GM12892 (cell line): ENCODE measurements at regions not wholly inside any gene's neighbourhood (a gene's known extent, or its start where the extent isn't known, plus 50 kb on each side); places are given as distances from the start of the nearest gene placed in this dataset.

Experiments used
- DNase-seq: peaks from one replicate; pipeline ENCODE4 v3.0.0; 2011; ENCODE audit not compliant: insufficient read length
- FAIRE-seq: peaks from 2 replicates; lab custom pipeline; 2011; peaks lifted over from hg19 to GRCh38; lab: Jason Lieb, UNC
- POLR2A ChIP-seq: IDR thresholded peaks from 2 replicates; pipeline ENCODE4 v1.6.1; 2011; ENCODE audit warnings: low read depth, low read length, control low read depth
- POLR2AphosphoS5 ChIP-seq: IDR thresholded peaks from 2 replicates; pipeline ENCODE4 v1.6.1; 2011; ENCODE audit warnings: low read depth, low read length, control low read depth
- TAF1 ChIP-seq: IDR thresholded peaks from 2 replicates; pipeline ENCODE4 v1.6.1; 2011; ENCODE audit warnings: low read depth, mild to moderate bottlenecking, control low read depth, low read length, borderline replicate concordance

- no peak for TF ChIP-seq POLR2A
- FAIRE-seq (no peak), DNase-seq (no peak)
Observed at GRCh38 chr2:66815886-66816285, 381.0 kb downstream of the MEIS1 start.

GRCh38 chr2:66821168-66821567, 386.2 kb downstream of the MEIS1 start:
- DNase-seq (no peak), FAIRE-seq (no peak)
- TF ChIP-seq TAF1: no peak
- no peak for TF ChIP-seq POLR2A
- TF ChIP-seq POLR2AphosphoS5: no peak

GRCh38 chr2:66822186-66822585, 387.3 kb downstream of the MEIS1 start:
- DNase-seq (no peak), FAIRE-seq (no peak)
- TF ChIP-seq TAF1 (no peak), POLR2A (no peak), POLR2AphosphoS5 (no peak)

GRCh38 chr2:66824926-66825325, 390.0 kb downstream of the MEIS1 start:
- no peak for DNase-seq
- FAIRE-seq: no peak
- TF ChIP-seq POLR2A (no peak), POLR2AphosphoS5 (no peak), TAF1 (no peak)

GRCh38 chr2:66827851-66828250, 392.9 kb downstream of the MEIS1 start:
- TF ChIP-seq POLR2A: no peak
- no peak for TF ChIP-seq POLR2AphosphoS5
- TF ChIP-seq TAF1: no peak
- FAIRE-seq: no peak
- DNase-seq: no peak

GRCh38 chr2:66828876-66829275, 394.0 kb downstream of the MEIS1 start:
- TF ChIP-seq POLR2AphosphoS5 (no peak), TAF1 (no peak), POLR2A (no peak)
- FAIRE-seq: no peak
- no peak for DNase-seq

GRCh38 chr2:66830881-66831280, 396.0 kb downstream of the MEIS1 start:
- DNase-seq (no peak), FAIRE-seq (no peak)
- no peak for TF ChIP-seq POLR2A
- no peak for TF ChIP-seq TAF1
- TF ChIP-seq POLR2AphosphoS5: no peak

GRCh38 chr2:66832646-66833435, 397.9 kb downstream of the MEIS1 start:
- DNase-seq (no peak), FAIRE-seq (no peak)
- TF ChIP-seq POLR2AphosphoS5 (no peak), TAF1 (no peak), POLR2A (no peak)

GRCh38 chr2:66834859-66835258, 399.9 kb downstream of the MEIS1 start:
- TF ChIP-seq POLR2A (no peak), POLR2AphosphoS5 (no peak), TAF1 (no peak)
- no peak for FAIRE-seq
- no peak for DNase-seq

GRCh38 chr2:66836851-66837250, 401.9 kb downstream of the MEIS1 start:
- DNase-seq (no peak), FAIRE-seq (no peak)
- TF ChIP-seq POLR2A (no peak), TAF1 (no peak), POLR2AphosphoS5 (no peak)

- FAIRE-seq (no peak), DNase-seq (no peak)
- TF ChIP-seq POLR2AphosphoS5 (no peak), POLR2A (no peak), TAF1 (no peak)
Observed at GRCh38 chr2:66839551-66840320, 404.8 kb downstream of the MEIS1 start.
